Activated effector memory CD4-positive, alpha-beta T cell treated with anti-CD3 and anti-CD28 coated beads, Interleukin-2, amount 50 U/mL, for 16 hours (primary cell): ENCODE measurements at regions not wholly inside any gene's neighbourhood (a gene's known extent, or its start where the extent isn't known, plus 50 kb on each side); places are given as distances from the start of the nearest gene placed in this dataset.

Experiments
- DNase-seq: peaks from one replicate; pipeline ENCODE4 v3.0.0-alpha.2; 2020

DNA sequence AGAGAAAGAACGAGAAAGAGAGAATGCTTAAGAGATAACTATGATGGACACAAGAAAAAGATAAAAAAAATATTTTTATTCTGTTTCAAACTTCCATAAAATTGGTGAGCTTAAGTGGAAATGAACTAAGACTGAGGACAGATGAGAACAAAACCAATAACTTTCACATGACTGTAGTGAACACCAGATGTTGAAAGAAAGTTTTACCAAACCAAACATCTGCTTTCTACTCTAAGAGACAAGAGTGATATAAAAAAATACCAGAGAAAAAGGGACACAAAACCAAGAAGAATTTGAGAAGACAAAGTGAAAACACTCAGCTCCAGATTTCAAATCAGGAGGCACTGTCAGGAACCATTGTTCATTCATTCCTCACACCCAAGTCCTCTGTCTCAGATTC, 147.9 kb downstream of the IMPG2 start:
- DNase-seq, result no peak

DNA sequence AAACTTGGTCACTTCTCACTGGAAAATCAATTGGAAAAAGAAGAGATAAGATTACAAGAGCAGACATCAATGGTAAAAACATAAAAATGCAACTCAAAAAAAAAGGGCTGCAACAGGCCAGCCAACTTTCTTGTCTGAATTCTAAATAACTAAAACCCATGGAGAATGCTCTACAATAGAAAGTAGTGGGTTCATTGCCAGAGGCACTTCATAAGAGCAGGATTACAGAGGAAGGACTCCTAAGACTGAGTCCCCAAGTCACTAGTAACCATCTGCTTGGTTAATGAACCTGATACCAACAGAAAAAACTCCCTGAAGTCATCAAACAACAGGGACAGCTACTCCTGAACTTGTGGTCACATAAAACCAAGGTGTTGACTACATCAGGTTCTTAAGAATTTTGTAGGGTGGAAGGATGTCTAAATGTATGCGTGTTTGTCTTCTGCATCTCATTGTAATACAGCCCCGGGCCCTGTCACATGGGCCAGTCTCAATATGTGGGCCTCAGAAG, 148.6 kb downstream of the IMPG2 start:
- no peak for DNase-seq

DNA sequence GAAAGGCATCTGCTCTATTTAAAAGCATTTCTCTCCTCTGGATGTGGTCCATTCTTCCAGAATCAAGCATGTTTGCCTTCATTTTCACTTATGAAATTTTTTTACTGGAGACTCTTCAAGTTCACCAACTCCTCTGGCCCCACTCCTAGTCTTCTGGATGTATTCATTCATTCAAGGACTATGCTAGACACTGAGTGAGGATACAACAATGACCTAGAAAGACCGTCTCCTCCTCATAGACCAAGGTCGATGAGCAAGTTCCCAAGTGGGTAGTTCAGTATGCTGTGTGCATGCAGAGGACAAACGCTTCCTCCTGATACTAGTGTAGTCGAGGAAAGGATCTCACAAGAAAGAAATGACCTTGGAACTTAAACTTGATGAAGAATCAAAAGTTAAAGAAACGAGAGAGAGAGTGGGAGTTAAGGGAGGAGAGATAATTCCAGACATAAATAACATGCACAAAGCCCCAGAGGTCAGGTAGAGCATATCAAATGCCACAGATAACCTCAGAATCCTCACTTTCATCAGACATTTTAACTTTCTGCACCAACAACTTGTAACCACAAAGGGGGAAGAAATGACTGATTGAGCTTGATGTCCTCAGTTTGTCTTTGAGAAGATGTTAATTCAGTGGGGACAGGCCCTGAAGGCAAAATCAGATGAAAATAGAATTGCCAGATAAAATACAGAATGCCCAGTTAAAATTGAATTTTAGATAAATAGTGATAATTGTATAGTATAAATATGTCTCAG, 149.4 kb downstream of the IMPG2 start:
- DNase-seq, result no peak

DNA sequence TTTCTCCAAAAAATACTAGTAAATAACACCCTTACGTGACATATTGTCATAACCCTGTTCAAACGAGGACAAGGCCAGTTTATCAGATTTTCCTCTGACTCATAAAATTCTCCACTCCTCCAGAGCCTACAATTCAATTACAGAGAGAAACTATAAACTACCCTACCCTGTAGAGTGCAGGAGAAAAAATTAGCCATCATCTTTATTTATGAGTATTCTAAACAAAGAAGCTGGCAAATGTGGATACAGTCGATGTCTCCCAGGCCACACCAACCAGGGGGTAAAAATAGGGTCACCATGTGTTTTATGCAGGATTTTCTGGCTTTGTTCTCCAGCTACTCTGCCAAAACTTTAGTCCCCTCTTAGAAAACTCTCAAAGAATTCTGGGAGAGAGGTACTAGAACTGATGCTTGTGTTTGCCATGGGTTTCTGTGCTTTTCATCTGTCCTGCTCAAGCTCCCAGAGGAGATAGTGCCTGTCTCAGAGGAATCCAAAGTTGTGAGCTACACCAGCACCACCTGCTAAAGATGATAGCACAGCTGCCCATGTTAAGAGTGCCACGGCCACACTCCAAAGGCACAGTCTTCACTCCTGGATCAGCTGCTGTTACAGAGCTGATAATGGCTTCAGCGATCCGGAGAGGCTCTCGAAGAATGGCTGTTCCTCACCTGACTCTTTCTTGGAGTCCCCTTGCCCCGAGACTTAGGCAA, 150.2 kb downstream of the IMPG2 start:
- DNase-seq, result no peak

DNA sequence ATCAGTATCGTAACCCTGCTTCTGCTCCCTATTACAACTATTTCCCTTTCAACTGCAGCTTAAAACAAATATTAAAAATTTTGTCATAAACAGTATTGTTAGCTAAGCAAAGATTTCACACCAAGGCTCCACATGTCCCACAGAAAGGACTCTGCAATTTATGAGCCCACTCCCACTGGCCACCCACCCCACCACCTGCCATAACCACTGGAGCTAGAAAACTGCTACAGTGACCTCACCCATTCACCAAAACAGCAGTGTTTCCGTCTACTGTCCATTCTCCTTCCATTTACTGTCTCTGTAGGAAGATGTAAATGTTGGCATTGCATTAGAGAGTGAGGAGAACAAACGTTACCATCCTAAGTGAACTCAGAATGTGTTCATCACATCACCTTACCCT, 150.9 kb downstream of the IMPG2 start:
- no peak for DNase-seq

DNA sequence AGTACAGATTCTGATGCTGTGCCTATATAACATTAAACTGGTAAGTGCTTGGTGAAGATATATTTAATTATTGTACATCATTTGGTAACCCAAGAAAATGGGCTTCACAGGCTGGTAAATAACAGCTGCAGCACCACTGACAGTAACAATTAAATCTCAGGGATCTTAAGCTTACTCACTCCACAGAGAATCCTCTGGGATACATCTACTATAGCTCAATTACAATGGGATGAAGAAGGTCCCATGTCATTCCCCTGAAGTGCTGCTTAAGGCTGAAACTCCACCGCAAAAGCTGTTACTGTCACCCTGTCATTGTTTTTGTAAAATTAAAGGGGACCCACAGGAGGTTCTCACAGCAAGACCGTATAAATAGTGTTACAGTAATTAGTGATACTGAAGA, 153.0 kb downstream of the IMPG2 start:
- no peak for DNase-seq

DNA sequence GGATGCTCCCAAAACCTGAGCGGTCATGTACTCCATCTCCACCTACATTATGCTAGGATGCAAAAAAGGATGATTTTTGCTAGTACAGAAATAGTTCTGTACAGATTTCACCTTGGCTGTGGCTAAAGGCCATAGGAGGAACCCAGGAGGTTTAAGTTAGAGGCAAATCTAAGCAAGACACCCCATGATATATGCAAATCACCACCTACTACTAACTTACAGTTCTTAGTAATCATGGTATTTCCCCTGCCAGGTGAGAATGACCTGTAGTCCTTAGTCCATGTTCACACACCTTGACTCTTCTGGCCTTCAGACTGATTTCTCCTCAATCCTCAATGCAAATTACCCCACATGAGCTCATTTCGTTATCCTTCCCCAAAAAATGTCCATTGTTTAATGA, 154.2 kb downstream of the IMPG2 start:
- no peak for DNase-seq

DNA sequence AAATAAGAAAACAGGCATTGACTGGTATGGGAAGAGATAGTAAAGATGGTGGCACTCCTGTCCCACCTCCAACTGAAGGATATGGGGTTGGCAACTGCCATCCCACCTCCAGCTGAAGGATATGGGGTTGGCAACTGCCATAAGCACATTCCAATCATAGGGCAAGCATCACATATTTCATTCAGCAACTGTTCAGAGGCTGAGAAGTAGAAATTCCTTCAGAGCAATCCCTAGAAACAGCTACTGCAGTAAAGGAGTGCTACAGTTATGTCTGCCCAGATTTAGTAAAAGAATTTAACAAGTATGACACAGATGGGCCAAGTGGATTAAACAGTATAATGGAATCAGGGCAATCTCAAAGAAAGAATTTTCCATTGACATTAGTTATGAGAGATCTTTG, 156.8 kb downstream of the IMPG2 start:
- DNase-seq, result no peak

DNA sequence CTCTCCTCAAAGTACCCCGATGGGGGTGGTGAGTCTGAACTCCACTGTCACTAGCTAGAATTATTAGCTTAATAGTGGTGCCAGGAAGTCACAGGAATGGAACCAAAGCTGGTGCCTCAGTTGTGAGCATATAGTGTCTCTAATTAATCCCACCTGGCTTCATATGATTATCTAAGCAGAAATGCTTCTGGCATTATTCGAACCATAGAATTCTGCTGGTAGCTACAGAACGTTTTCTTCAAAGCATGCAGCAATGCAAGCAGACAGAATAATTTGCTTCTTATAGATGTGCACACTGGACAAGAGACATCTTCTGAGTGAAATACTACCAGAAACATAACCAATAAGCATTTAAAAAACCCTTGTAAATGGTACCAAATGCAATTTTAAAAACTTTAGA, 160.9 kb downstream of the IMPG2 start:
- no peak for DNase-seq

DNA sequence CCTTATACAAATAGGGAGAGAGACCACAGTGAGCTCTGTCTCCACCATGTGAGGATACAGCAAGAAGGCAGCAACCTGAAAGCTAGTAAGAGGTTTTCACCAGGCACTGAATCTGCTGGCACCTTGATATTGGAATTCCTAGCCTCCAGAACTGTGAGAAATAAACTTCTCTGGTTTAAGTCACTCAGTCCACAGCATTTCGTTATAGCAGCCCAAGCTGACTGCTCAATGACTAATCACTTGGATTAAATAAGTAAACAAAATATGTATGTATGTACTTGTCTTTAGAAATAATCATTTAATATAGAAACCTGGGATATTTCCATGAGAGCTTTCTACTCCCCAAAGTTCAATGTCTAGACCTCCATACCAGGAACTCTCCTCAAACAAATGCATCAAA, 162.0 kb downstream of the IMPG2 start:
- no peak for DNase-seq

DNA sequence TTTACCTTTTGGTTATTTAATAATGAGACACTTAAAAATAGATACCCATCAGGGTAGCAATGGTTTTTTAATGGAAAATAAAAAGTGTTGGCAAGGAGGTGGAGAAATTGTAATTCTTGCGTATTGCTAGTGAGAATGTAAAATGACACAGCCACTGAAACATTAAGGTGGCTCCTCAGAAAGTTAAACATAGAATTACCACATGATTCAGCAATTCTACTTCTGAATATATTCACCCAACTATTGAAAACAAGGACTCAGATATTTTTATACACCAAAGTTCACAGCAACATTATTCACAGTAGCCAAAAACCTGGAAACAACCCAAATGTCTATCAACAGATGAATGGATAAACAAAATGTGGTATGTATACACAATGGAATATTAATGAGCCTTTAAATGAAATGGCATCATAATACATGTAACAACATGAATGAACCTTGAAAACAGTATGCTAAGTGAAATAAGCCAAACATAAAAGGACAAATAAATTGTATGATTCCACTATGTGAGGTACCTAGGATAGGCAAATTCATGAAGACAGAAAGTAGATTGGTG, 163.5 kb downstream of the IMPG2 start:
- no peak for DNase-seq

DNA sequence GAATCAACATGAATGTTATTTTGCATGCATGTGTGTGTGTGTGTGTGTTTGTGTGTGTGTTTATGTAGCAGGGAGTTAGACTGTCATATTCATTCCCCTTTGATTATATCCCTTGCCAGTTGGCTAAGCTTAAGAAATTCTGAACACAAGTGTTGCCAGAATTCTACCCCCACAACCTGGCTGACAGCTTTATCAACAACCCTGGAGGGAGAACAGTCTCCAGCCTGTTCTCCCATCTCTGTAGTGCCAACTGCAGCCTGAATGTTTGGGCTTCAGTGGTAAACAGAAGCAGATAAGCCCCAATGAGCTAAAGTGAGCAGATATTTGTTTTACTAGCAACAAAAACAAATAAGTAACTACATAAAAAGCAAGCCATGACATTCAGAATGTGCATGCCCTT, 162.6 kb upstream of the ABI3BP start:
- DNase-seq, result no peak

DNA sequence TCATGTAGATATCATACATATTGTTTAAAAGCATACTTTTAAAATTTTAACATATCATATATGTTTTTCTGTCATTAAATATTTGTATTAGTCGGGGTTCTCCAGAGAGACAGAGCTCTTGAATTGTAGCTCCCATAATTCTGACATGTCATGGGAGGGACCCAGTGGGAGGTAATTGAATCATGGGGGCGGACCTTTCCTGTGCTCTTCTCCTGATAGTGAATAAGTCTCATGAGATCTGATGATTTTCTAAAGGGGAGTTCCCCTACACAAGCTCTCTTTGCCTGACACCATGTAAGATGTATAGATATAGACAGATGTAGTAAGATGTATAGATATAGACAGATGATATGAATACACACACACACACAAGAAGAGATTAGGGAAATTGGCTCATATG, 161.2 kb upstream of the ABI3BP start:
- DNase-seq, result no peak

DNA sequence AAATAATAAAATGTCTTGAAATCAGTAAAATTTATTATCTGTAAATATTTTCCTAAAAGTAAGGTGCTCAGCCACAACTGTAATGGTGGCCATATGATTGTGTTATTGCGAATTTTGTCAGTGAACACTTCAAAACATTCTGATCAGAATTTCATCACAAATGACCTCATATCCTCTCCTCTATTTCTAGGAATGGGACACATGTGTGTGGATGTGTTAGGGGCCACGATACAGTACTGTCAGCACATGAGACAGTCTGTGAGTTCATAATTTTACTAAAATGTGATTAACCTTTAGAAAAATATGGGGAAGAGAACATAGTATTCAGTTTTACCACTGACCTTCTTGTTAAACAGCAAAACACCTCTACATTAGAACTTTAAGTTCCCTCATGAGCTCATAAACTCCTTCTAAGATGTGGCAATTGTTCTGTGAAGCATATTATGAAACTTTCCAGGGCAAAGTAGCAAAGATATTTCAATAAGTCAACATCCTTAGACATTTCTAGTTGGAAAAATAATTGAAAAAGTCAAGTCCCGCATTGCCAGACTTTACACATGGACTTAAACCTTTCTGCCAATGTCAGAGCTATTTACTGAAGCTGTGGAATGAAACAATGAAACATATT, 158.2 kb upstream of the ABI3BP start:
- no peak for DNase-seq

DNA sequence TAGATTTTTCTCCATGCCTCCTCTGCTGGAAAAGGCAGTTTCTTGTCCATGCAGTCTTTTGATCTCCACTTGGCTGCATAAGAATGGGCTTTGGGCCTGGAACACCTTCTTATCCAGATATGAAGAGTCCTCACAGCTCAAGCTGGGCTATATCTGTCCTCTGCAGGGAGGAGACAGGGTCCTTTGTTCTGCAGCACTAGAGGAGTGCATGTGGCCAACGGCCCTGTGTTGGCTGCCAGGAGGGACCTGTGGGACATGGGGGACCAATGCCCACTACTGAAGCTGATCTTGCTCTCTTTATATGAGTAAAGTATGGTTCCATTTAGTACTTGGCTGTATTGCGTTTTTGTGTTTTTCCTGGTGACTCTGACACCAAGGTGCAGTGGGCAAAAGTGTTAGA, 157.3 kb upstream of the ABI3BP start:
- DNase-seq, result no peak

DNA sequence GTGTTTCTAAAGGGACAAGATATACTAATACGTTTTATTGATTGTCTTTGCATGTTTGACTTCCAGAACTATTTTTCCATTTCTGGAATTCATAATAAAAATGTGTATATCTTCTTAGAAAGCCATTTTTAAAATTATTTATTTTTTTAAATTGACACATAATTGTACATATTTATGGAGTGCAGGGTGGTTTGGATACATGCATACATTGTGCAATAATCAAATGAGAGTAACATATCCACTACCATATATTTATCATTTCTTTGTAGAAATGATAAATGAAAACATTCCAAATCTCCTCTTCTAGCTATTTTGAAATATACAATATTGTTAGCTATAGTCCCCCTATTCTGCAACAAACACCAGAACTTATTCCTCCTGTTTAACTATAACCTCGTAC, 156.5 kb upstream of the ABI3BP start:
- DNase-seq, result no peak

DNA sequence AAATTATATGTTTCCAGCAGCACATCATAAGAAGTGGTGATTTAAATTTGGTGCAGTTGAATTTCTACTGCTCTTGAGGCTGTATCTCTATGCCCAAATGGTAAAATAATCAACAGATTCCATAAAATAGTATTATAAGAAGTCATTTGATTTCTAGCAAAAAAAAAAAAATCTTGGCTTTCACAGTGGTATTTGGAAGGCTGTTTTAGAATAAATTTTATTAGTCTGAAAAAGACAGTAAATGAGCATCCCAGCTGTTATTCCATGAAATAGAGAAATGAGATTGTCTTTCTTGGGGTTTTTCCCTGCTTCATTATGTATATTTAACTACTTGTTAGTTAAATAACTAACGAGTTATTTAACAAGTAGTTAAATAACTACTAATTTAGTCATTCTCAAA, 156.0 kb upstream of the ABI3BP start:
- DNase-seq, result no peak

DNA sequence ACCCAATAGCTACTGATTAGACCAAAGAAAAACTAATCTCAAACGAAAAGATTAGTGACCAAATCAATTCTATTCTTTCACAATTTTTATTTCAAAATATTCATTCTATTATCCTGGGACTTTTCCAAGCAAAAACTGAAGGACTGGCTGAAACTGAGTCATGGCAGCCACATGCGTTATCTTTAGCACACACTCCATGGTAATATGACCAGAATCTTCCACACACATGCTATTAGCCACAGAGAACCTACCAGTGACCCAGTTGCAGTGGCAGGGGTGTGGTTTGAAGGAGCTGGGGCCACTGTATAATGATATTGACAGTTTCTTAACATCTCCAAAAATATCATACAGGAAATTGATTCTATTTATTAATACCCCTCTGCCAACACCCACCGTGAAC, 154.8 kb upstream of the ABI3BP start:
- DNase-seq, result no peak

DNA sequence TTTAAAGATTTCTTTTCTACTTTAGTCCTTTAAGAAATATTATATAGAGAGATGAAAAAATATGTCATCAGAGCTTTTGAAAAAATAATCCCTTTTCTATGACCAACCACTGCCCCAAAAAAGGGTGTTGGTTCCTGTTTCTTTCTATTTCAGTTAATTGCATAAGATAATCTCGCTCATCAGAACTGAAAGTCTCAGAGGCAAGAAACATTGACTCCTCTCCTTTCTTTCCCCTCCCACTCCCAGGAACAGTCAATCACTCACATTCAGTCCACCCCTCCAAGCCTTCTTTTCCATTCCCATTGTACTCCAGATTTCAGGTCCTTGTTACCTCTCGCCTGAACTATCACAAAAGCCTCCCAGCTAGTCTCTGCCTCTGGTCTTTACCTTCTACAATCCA, 153.7 kb upstream of the ABI3BP start:
- DNase-seq, result no peak

DNA sequence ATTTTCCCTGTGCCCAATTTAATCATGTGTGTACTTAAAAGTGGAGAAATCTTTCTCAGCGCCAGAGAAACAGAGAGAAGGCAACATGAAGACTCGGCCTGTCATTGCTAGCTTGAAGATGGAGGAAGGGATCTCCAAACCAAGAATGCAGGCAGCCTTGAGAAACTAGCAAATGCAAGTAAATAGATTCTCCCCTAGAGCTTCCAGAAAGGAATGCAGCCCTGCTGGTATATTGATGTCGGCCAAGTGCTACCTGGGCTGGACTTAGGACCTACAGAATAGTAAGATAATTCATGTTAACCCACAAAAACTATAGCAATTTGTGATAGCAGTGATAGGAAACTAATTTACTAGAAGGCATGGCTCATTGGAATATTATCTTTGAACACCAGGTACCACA, 150.9 kb upstream of the ABI3BP start:
- no peak for DNase-seq

DNA sequence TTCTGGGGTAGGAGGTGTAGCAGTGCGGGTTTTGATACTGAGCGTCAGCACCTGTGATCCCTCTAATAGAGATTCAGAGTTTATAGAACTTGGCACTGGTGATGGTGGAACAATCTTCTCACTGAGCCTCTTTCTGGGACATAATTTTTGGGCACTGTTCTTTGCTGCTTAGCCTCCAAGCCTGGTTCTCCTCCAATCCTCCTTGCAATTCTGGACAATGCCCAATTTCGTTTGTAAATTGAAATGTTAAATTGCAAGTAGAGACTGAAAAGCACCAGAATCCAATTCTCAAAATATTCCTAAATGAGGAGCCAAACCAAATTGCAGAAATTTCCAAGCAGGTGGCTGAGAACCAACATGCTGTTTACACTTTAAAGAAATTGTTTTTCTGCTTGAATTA, 149.8 kb upstream of the ABI3BP start:
- no peak for DNase-seq

DNA sequence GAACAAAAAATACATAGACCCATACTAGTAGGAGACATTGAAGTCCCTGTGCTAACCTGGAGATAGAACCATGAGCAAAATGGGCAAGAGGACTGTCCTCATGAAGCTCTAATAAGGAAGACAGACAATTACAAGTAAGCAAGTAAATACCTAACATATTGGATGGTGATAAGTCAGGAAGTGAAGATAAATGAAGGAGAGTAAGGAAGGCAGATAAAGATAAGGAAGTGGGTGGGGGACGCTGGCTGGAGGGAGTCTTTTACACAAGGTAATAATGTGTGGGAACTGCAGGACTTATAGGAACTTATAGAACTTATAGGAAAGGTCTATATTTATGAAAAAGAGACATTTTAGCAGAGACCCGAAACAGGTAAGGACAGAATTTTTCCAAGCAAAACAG, 148.9 kb upstream of the ABI3BP start:
- DNase-seq, result no peak

DNA sequence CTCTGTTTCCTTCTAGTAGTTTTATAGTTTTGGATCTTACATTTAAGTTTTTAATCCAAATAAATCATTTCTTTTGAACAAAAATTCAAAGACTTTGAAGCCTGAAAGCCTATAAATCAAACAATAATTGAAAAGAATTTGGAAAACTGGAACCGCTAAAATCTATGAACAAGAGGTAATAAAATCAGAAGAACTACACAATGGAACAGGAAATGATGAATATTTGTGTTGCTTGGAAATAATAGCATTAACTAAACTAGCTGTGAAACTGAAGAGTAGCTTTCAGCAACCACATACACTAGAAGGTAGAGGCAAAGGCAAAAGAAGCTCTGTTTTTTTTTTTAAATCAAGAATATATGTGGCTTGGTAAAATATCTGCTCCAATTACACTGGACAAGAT, 147.9 kb upstream of the ABI3BP start:
- DNase-seq, result no peak

DNA sequence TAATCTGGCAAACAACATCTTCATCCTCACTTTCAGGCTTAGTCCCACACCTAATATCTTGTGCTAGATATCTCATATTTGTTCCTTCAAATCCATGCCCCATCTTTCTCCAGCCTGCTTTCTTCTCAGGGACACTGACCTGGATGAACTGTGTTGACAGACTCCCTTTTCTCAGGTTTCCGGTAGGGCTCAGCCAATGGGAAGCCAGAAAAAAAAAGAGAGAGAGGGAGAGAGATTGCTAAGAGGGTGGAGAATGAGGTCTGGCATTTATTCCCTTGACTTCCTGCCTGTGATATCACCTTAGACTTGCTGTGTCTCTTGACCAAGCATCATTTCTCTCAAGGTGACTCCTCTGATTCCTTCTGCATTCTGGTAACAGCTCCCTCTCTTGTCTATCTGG, 145.6 kb upstream of the ABI3BP start:
- DNase-seq, result no peak
